ENCODE measurements at regions not wholly inside any gene's neighbourhood (a gene's known extent, or its start where the extent isn't known, plus 50 kb on each side); places are given as distances from the start of the nearest gene placed in this dataset.

GRCh38 chr15:46552316-46552715 is 917.5 kb downstream of the SQOR start:
- TF ChIP-seq CTCF (IDR thresholded peaks at IDR 0.05) (no peak), POLR2A (IDR thresholded peaks at IDR 0.05) (no peak), EP300 (IDR thresholded peaks at IDR 0.05) (no peak)
